ENCODE measurements at regions not wholly inside any gene's neighbourhood (a gene's known extent, or its start where the extent isn't known, plus 50 kb on each side); places are given as distances from the start of the nearest gene placed in this dataset.

DNA sequence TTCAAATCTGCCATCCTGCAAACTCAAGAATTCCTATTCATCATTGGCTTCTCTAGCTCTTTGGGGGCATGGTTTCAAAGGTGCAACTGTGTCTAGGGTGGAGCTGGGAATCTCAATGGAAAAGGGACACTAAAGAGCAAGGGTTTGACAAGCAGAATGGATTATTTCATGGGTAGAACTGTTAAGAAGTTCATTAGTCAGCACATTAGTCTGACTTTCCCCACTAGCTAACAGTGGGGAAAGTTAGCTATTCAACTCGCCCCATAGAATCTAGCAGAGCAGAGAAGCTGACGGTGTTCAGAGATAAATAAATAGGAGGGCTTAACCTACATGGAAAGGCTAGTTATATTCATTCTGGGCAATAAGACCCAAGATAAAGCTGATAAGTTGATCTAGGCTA is 153.9 kb downstream of the EMP1 start:
- no peak for FAIRE-seq
- peaks cover 22% of the 10 kb centered on the region for H3K4me1 ChIP-seq
- DNase-seq (ENCODE audit: low read depth in 1 of 2, low spot score in 1 of 2): no peak
- no peak for ATAC-seq
- H3K9me3 ChIP-seq: no peaks in the 10 kb centered on the region
- whole genome bisulfite sequencing (ENCODE audit: missing lambda C conversion rate): 40% methylated on average over 2 of the region's 2 CpGs
- no peak overlapping the region for H3K4me2 ChIP-seq
- TF ChIP-seq FOXS1 (CRISPR knock-in tag; IDR thresholded peaks at IDR 0.05) (no peak), HDAC2 (IDR thresholded peaks at IDR 0.05) (no peak), ZC3H11A (IDR thresholded peaks at IDR 0.05) (no peak), MAFK (IDR thresholded peaks at IDR 0.05; ENCODE audit: partially characterized antibody) (peak; percentile 80), RNF2 (IDR thresholded peaks at IDR 0.05; ENCODE audit: borderline replicate concordance, low read depth) (no peak)
- CTCF ChIA-PET: interaction anchor here (1.3 to 2.5 kb wide), 2 partner anchors 12 to 95 kb away, joined by 3 to 15 read pairs; no protein-coding TSS in a partner anchor
- no peak overlapping the region for H3K27ac ChIP-seq
- no peak overlapping the region for H3K4me3 ChIP-seq
- POLR2A ChIA-PET: no interaction called here

DNA sequence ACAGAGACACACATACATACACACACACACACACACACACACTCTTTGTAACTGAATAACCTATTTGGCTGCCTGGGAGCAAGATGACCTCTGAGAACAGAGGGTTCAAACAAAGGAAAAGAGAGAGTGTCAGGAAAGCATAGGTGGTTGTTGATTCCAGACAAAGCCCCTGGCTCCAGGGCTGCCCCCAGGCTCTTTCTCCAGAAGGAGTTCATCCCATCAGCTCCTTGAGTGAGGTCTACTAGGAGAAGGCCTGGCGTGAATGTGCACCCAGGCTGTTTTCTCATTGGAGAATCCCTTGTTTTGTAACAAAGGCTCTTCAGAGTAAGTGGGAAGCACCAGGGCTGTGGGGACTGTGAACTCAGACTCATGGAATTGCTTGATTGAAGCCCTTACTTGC is 151.9 kb downstream of the EMP1 start:
- no peak for FAIRE-seq
- Histone ChIP-seq H3K9me3 (no peaks in the 10 kb centered on the region), H3K4me2 (no peak overlapping the region), H3K4me3 (no peak overlapping the region), H3K27ac (peak overlapping the region; percentile 72 to 82; a peak in 4 of 6 replicates), H3K4me1 (peaks cover 26% of the 10 kb centered on the region)
- no peak for ATAC-seq
- no peak for DNase-seq (ENCODE audit: low read depth in 1 of 2, low spot score in 1 of 2)
- CTCF ChIA-PET: interaction anchor here (0.6 to 3.7 kb wide), 6 partner anchors 8 to 70 kb away, joined by 3 to 15 read pairs (median 6); no protein-coding TSS in a partner anchor
- WGBS (ENCODE audit: missing lambda C conversion rate): 70% methylated on average over 1 of the region's 1 CpG
- POLR2A ChIA-PET: no interaction called here
- no peak for TF ChIP-seq FOSB (CRISPR knock-in tag; IDR thresholded peaks at IDR 0.05)
- no peak for TF ChIP-seq JUNB (IDR thresholded peaks at IDR 0.05)
- TF ChIP-seq RAD21 (conservative IDR thresholded peaks at IDR 0.05 in 1 of 2, IDR thresholded peaks at IDR 0.05 in 1 of 2): no peak
- no peak for TF ChIP-seq NPAS2 (CRISPR knock-in tag; IDR thresholded peaks at IDR 0.05; ENCODE audit: borderline replicate concordance)
- TF ChIP-seq, protein P1, sequence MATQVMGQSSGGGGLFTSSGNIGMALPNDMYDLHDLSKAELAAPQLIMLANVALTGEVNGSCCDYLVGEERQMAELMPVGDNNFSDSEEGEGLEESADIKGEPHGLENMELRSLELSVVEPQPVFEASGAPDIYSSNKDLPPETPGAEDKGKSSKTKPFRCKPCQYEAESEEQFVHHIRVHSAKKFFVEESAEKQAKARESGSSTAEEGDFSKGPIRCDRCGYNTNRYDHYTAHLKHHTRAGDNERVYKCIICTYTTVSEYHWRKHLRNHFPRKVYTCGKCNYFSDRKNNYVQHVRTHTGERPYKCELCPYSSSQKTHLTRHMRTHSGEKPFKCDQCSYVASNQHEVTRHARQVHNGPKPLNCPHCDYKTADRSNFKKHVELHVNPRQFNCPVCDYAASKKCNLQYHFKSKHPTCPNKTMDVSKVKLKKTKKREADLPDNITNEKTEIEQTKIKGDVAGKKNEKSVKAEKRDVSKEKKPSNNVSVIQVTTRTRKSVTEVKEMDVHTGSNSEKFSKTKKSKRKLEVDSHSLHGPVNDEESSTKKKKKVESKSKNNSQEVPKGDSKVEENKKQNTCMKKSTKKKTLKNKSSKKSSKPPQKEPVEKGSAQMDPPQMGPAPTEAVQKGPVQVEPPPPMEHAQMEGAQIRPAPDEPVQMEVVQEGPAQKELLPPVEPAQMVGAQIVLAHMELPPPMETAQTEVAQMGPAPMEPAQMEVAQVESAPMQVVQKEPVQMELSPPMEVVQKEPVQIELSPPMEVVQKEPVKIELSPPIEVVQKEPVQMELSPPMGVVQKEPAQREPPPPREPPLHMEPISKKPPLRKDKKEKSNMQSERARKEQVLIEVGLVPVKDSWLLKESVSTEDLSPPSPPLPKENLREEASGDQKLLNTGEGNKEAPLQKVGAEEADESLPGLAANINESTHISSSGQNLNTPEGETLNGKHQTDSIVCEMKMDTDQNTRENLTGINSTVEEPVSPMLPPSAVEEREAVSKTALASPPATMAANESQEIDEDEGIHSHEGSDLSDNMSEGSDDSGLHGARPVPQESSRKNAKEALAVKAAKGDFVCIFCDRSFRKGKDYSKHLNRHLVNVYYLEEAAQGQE (IDR thresholded peaks at IDR 0.05): no peak
- no peak for TF ChIP-seq NR3C1 (IDR thresholded peaks at IDR 0.05)
- TF ChIP-seq FOXS1 (CRISPR knock-in tag; IDR thresholded peaks at IDR 0.05): no peak
- TF ChIP-seq HDAC2 (IDR thresholded peaks at IDR 0.05): no peak
- no peak for TF ChIP-seq EHF (CRISPR knock-in tag; IDR thresholded peaks at IDR 0.05)
- no peak for TF ChIP-seq HOXA7 (CRISPR knock-in tag; IDR thresholded peaks at IDR 0.05)
- no peak for TF ChIP-seq ZNF302 (CRISPR knock-in tag; IDR thresholded peaks at IDR 0.05)
- TF ChIP-seq MYC (IDR thresholded peaks at IDR 0.05; ENCODE audit: borderline replicate concordance, low read length): no peak
- TF ChIP-seq CEBPB (IDR thresholded peaks at IDR 0.05): no peak
- no peak for TF ChIP-seq RCOR1 (IDR thresholded peaks at IDR 0.05; ENCODE audit: low read depth, low read length)
- TF ChIP-seq CBX2 (IDR thresholded peaks at IDR 0.05; ENCODE audit: borderline replicate concordance, low read depth): no peak
- TF ChIP-seq SMC3 (IDR thresholded peaks at IDR 0.05): no peak
- TF ChIP-seq, protein P2, sequence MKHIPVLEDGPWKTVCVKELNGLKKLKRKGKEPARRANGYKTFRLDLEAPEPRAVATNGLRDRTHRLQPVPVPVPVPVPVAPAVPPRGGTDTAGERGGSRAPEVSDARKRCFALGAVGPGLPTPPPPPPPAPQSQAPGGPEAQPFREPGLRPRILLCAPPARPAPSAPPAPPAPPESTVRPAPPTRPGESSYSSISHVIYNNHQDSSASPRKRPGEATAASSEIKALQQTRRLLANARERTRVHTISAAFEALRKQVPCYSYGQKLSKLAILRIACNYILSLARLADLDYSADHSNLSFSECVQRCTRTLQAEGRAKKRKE (CRISPR knock-in tag; IDR thresholded peaks at IDR 0.05; ENCODE audit: low read depth): no peak
- TF ChIP-seq PHF8 (IDR thresholded peaks at IDR 0.05; ENCODE audit: borderline replicate concordance, low read depth): no peak
- no peak for TF ChIP-seq CHD2 (IDR thresholded peaks at IDR 0.05; ENCODE audit: low read length, partially characterized antibody)
- no peak for TF ChIP-seq RFX5 (IDR thresholded peaks at IDR 0.05)

Measured in A549 (cell line).